A673 (cell line): ENCODE measurements at regions not wholly inside any gene's neighbourhood (a gene's known extent, or its start where the extent isn't known, plus 50 kb on each side); places are given as distances from the start of the nearest gene placed in this dataset.
"Not testable (repeated sequence)": the region's sequence is repeated elsewhere in the genome, so short reads cannot be mapped to it uniquely, and the experiment has no call there.

ENCODE experiments used
- BruUV-seq: library from RNA; stranded (reverse); fragments of 400-500 nt; replicated peaks from 2 replicates; lab custom pipeline; 2021; lab: Mats Ljungman, UMichigan
- CTCF ChIA-PET: fragments of 300-600 bp; sonication (Branson Sonifier 250); formaldehyde crosslinking; loops from one replicate; lab custom pipeline; 2022; ENCODE audit warnings: antibody characterized with exemption; lab: Charles Lee
- POLR2A ChIA-PET: fragments of 300-600 bp; sonication (Branson Sonifier 250); formaldehyde crosslinking; loops from one replicate; lab custom pipeline; 2022; ENCODE audit warnings: antibody characterized with exemption; ENCODE audit not compliant: low non-redundant PET; lab: Charles Lee
- DNase-seq: peaks from one replicate; pipeline ENCODE4 v3.0.0-alpha.2; 2015; ENCODE audit warnings: low spot score
- H3K27ac ChIP-seq: fragments of 200-600 bp; sonication (generic); 2 replicates; pipeline ENCODE4 v1.5.1; 2016; ENCODE audit warnings: mixed run types, low read depth, mild to moderate bottlenecking, mixed read lengths, antibody characterized with exemption, low read length; ENCODE audit not compliant: poor library complexity, severe bottlenecking
- H3K27me3 ChIP-seq: fragments of 200-600 bp; sonication (generic); replicated peaks from 2 replicates; pipeline ENCODE4 v1.6.1; 2017; ENCODE audit warnings: mixed run types, low read depth, mild to moderate bottlenecking, mixed read lengths, antibody characterized with exemption, low read length; ENCODE audit not compliant: insufficient read depth, poor library complexity
- H3K36me3 ChIP-seq: fragments of 200-600 bp; sonication (generic); 2 replicates; pipeline ENCODE4 v1.6.1; 2016; ENCODE audit warnings: mixed run types, mild to moderate bottlenecking, mixed read lengths, antibody characterized with exemption, low read length; ENCODE audit not compliant: insufficient read depth, poor library complexity, severe bottlenecking
- H3K4me1 ChIP-seq: fragments of 200-600 bp; sonication (generic); 2 replicates; pipeline ENCODE4 v1.6.1; 2017; ENCODE audit warnings: mixed run types, mild to moderate bottlenecking, mixed read lengths, antibody characterized with exemption, low read length; ENCODE audit not compliant: insufficient read depth, poor library complexity, severe bottlenecking
- H3K4me3 ChIP-seq: fragments of 200-600 bp; sonication (generic); 2 replicates; pipeline ENCODE4 v1.5.1; 2016; ENCODE audit warnings: low read depth, mixed run types, mild to moderate bottlenecking, mixed read lengths, low read length; ENCODE audit not compliant: poor library complexity, severe bottlenecking
- H3K9me3 ChIP-seq: fragments of 200-600 bp; sonication (generic); 2 replicates; pipeline ENCODE4 v1.6.1; 2016; ENCODE audit warnings: mixed run types, low read depth, mild to moderate bottlenecking, mixed read lengths, antibody characterized with exemption, low read length; ENCODE audit not compliant: poor library complexity, severe bottlenecking
- CTCF ChIP-seq: fragments of 300-800, 200-600 bp; sonication (generic); conservative IDR thresholded peaks from 2 replicates; pipeline ENCODE4 v1.5.1; 2017; ENCODE audit warnings: low read depth, mild to moderate bottlenecking, antibody characterized with exemption, low read length, moderate library complexity, mixed read lengths
- EZH2 ChIP-seq: fragments of 200-600 bp; sonication (generic); IDR thresholded peaks from 2 replicates; pipeline ENCODE4 v1.6.1; 2017; ENCODE audit warnings: borderline replicate concordance, low read depth, mild to moderate bottlenecking, mixed read lengths, antibody characterized with exemption, low read length; ENCODE audit not compliant: poor library complexity, severe bottlenecking
- intact Hi-C: fragments of 100-400 bp; cut with micrococcal nuclease; formaldehyde crosslinking; loops from one replicate; pipeline ENCODE4 v1.10.0; 2022; ENCODE audit not compliant: unreplicated experiment

GRCh38 chrX:87961471-87961870 is 443.9 kb downstream of the KLHL4 start:
- Histone ChIP-seq H3K27me3 (no peaks in the 10 kb centered on the region), H3K27ac (no peak overlapping the region), H3K9me3 (peaks cover 3% of the 10 kb centered on the region), H3K4me3 (no peak overlapping the region), H3K36me3 (no peaks in the 10 kb centered on the region), H3K4me1 (no peaks in the 10 kb centered on the region)
- ChIA-PET CTCF (no interaction called here), POLR2A (no interaction called here)
- DNase-seq = no peak
- no peak for TF ChIP-seq CTCF
- no peak for TF ChIP-seq EZH2
- intact Hi-C loops = no loop called here
- BruUV-seq = no TSS peak

- no peak for TF ChIP-seq EZH2
- TF ChIP-seq CTCF = no peak
- DNase-seq = no peak
- BruUV-seq = no TSS peak
- Histone ChIP-seq H3K4me1 (no peaks in the 10 kb centered on the region), H3K4me3 (no peak overlapping the region), H3K27me3 (no peaks in the 10 kb centered on the region), H3K27ac (no peak overlapping the region), H3K36me3 (no peaks in the 10 kb centered on the region), H3K9me3 (peaks cover 8% of the 10 kb centered on the region)
- CTCF ChIA-PET = no interaction called here
- POLR2A ChIA-PET = no interaction called here
- intact Hi-C loops = no loop called here
Observed at GRCh38 chrX:87968118-87968517, 450.5 kb downstream of the KLHL4 start.

GRCh38 chrX:87972121-87972520 is 454.5 kb downstream of the KLHL4 start:
- intact Hi-C loops, BruUV-seq, POLR2A ChIA-PET: not testable (repeated sequence)

GRCh38 chrX:87975365-87975764 is 457.8 kb downstream of the KLHL4 start:
- BruUV-seq = no TSS peak
- ChIA-PET POLR2A (no interaction called here), CTCF (no interaction called here)
- peaks cover 7% of the 10 kb centered on the region for H3K9me3 ChIP-seq
- intact Hi-C loops = no loop called here
- no peak overlapping the region for H3K4me3 ChIP-seq
- no peaks in the 10 kb centered on the region for H3K36me3 ChIP-seq
- no peak overlapping the region for H3K27ac ChIP-seq
- H3K4me1 ChIP-seq = no peaks in the 10 kb centered on the region
- H3K27me3 ChIP-seq = no peaks in the 10 kb centered on the region
- no peak for DNase-seq
- TF ChIP-seq EZH2 (no peak), CTCF (no peak)

More at GRCh38 chrX:87972121-87972520, 454.5 kb downstream of the KLHL4 start:
- H3K4me3 ChIP-seq, H3K27ac ChIP-seq, H3K36me3 ChIP-seq, H3K27me3 ChIP-seq, DNase-seq, CTCF ChIA-PET, H3K9me3 ChIP-seq, H3K4me1 ChIP-seq: not testable (repeated sequence)

GRCh38 chrX:88007873-88008272 is 490.3 kb downstream of the KLHL4 start:
- CTCF ChIA-PET, POLR2A ChIA-PET, H3K4me1 ChIP-seq, H3K9me3 ChIP-seq, H3K36me3 ChIP-seq, H3K4me3 ChIP-seq, H3K27ac ChIP-seq, BruUV-seq, H3K27me3 ChIP-seq, DNase-seq, intact Hi-C loops: not testable (repeated sequence)
